ENCODE measurements at regions not wholly inside any gene's neighbourhood (a gene's known extent, or its start where the extent isn't known, plus 50 kb on each side); places are given as distances from the start of the nearest gene placed in this dataset.
A peak's percentile ranks its signal among the peaks of the same experiment; 100 is the strongest.

DNA sequence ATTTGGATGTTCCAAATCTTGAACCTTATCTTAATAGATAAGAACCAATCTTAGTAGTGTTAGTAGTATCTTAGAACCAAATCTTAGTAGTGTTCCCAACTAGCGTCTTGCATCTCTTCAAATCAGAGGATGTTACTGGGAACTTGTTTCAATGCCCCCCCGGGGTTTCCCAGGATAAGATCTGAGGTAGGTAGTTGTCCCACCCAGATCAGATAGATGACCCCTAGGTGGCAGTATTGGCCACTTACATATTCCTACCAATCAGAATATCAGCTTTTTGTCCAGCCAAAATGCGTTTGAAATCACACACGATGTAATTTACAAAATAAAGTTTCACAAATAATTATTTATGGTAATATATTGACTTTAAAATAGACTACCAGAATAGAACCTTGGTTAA is 314.8 kb downstream of the MBD2 start:
- TF ChIP-seq CBX8 (IDR thresholded peaks at IDR 0.05; ENCODE audit: borderline replicate concordance, extremely low read depth, low read depth, low read length, poor library complexity, severe bottlenecking) (no peak), CCAR2 (IDR thresholded peaks at IDR 0.05; ENCODE audit: low read depth, low read length) (no peak), CHCHD3 (CRISPR knock-in tag; IDR thresholded peaks at IDR 0.05) (no peak), RB1 (IDR thresholded peaks at IDR 0.05; ENCODE audit: low read depth) (no peak), MYC (IDR thresholded peaks at IDR 0.05; ENCODE audit: low read depth, low read length) (no peak), MYC (CRISPR knock-in tag; IDR thresholded peaks at IDR 0.05; ENCODE audit: borderline replicate concordance, low read depth) (no peak), HNRNPLL (IDR thresholded peaks at IDR 0.05; ENCODE audit: low read depth, low read length, poor library complexity, severe bottlenecking) (no peak)
- TF ChIP-seq, protein P1, sequence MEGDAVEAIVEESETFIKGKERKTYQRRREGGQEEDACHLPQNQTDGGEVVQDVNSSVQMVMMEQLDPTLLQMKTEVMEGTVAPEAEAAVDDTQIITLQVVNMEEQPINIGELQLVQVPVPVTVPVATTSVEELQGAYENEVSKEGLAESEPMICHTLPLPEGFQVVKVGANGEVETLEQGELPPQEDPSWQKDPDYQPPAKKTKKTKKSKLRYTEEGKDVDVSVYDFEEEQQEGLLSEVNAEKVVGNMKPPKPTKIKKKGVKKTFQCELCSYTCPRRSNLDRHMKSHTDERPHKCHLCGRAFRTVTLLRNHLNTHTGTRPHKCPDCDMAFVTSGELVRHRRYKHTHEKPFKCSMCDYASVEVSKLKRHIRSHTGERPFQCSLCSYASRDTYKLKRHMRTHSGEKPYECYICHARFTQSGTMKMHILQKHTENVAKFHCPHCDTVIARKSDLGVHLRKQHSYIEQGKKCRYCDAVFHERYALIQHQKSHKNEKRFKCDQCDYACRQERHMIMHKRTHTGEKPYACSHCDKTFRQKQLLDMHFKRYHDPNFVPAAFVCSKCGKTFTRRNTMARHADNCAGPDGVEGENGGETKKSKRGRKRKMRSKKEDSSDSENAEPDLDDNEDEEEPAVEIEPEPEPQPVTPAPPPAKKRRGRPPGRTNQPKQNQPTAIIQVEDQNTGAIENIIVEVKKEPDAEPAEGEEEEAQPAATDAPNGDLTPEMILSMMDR (IDR thresholded peaks at IDR 0.05 in 2 of 3, conservative IDR thresholded peaks at IDR 0.05 in 1 of 3; ENCODE audit: insufficient read depth in 2 of 3, low read depth in 1 of 3, low read length in 3 of 3), result peak in 1 of 3 experiments; percentile 10; a peak in 1 of 6 replicates
- TF ChIP-seq, protein P2, sequence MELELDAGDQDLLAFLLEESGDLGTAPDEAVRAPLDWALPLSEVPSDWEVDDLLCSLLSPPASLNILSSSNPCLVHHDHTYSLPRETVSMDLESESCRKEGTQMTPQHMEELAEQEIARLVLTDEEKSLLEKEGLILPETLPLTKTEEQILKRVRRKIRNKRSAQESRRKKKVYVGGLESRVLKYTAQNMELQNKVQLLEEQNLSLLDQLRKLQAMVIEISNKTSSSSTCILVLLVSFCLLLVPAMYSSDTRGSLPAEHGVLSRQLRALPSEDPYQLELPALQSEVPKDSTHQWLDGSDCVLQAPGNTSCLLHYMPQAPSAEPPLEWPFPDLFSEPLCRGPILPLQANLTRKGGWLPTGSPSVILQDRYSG (tag; conservative IDR thresholded peaks at IDR 0.05; ENCODE audit: low read depth), result no peak
- TF ChIP-seq, protein P3, sequence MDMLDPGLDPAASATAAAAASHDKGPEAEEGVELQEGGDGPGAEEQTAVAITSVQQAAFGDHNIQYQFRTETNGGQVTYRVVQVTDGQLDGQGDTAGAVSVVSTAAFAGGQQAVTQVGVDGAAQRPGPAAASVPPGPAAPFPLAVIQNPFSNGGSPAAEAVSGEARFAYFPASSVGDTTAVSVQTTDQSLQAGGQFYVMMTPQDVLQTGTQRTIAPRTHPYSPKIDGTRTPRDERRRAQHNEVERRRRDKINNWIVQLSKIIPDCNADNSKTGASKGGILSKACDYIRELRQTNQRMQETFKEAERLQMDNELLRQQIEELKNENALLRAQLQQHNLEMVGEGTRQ (CRISPR knock-in tag; IDR thresholded peaks at IDR 0.05), result no peak
- TF ChIP-seq, protein P4, sequence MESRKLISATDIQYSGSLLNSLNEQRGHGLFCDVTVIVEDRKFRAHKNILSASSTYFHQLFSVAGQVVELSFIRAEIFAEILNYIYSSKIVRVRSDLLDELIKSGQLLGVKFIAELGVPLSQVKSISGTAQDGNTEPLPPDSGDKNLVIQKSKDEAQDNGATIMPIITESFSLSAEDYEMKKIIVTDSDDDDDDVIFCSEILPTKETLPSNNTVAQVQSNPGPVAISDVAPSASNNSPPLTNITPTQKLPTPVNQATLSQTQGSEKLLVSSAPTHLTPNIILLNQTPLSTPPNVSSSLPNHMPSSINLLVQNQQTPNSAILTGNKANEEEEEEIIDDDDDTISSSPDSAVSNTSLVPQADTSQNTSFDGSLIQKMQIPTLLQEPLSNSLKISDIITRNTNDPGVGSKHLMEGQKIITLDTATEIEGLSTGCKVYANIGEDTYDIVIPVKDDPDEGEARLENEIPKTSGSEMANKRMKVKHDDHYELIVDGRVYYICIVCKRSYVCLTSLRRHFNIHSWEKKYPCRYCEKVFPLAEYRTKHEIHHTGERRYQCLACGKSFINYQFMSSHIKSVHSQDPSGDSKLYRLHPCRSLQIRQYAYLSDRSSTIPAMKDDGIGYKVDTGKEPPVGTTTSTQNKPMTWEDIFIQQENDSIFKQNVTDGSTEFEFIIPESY (CRISPR knock-in tag; IDR thresholded peaks at IDR 0.05), result no peak

Measured in K562 (cell line).